ENCODE measurements at regions not wholly inside any gene's neighbourhood (a gene's known extent, or its start where the extent isn't known, plus 50 kb on each side); places are given as distances from the start of the nearest gene placed in this dataset.
"Not testable (repeated sequence)": the region's sequence is repeated elsewhere in the genome, so short reads cannot be mapped to it uniquely, and the experiment has no call there.

DNA sequence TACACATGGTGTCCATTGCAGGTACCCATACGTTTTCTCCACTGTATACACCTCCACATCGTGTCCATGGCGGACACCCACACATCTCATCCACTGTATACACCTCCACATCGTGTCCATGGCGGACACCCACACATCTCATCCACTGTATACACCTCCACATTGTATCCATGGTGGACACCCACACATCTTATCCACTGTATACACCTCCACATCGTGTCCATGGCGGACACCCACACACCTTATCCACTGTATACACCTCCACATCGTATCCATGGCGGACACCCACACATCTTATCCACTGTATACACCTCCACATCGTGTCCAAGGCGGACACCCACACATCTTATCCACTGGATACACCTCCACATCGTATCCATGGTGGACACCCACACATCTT lies 50.4 kb upstream of the TTC34 start:
- peaks cover 29% of the 10 kb centered on the region for H3K9me3 Mint-ChIP-seq (ENCODE audit: unreplicated experiment)
- H3K4me3 Mint-ChIP-seq (ENCODE audit: unreplicated experiment); H3K4me1 Mint-ChIP-seq (ENCODE audit: insufficient read depth, unreplicated experiment); POLR2A ChIA-PET; CTCF ChIA-PET; BruUV-seq (replicated peaks); H3K36me3 Mint-ChIP-seq (ENCODE audit: insufficient read depth, unreplicated experiment); intact Hi-C loops (cut with micrococcal nuclease); H3K27me3 Mint-ChIP-seq (ENCODE audit: insufficient read depth, unreplicated experiment); H3K27ac Mint-ChIP-seq (ENCODE audit: low read depth, unreplicated experiment); DNase-seq (ENCODE audit: unreplicated experiment): not testable (repeated sequence)

- peaks cover 19% of the 10 kb centered on the region for H3K9me3 Mint-ChIP-seq (ENCODE audit: unreplicated experiment)
- BruUV-seq (replicated peaks), result no TSS peak
- ChIA-PET POLR2A (no interaction called here), CTCF (no interaction called here)
- H3K4me1 Mint-ChIP-seq (ENCODE audit: insufficient read depth, unreplicated experiment), result no peaks in the 10 kb centered on the region
- no peak for DNase-seq (ENCODE audit: unreplicated experiment)
- H3K36me3 Mint-ChIP-seq (ENCODE audit: insufficient read depth, unreplicated experiment), result no peaks in the 10 kb centered on the region
- intact Hi-C loops (cut with micrococcal nuclease), result no loop called here
- H3K27me3 Mint-ChIP-seq (ENCODE audit: insufficient read depth, unreplicated experiment), result no peaks in the 10 kb centered on the region
- H3K4me3 Mint-ChIP-seq (ENCODE audit: unreplicated experiment), result no peak overlapping the region
- TF ChIP-seq, protein P1, sequence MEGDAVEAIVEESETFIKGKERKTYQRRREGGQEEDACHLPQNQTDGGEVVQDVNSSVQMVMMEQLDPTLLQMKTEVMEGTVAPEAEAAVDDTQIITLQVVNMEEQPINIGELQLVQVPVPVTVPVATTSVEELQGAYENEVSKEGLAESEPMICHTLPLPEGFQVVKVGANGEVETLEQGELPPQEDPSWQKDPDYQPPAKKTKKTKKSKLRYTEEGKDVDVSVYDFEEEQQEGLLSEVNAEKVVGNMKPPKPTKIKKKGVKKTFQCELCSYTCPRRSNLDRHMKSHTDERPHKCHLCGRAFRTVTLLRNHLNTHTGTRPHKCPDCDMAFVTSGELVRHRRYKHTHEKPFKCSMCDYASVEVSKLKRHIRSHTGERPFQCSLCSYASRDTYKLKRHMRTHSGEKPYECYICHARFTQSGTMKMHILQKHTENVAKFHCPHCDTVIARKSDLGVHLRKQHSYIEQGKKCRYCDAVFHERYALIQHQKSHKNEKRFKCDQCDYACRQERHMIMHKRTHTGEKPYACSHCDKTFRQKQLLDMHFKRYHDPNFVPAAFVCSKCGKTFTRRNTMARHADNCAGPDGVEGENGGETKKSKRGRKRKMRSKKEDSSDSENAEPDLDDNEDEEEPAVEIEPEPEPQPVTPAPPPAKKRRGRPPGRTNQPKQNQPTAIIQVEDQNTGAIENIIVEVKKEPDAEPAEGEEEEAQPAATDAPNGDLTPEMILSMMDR (IDR thresholded peaks at IDR 0.05; ENCODE audit: unreplicated experiment), result no peak
- H3K27ac Mint-ChIP-seq (ENCODE audit: low read depth, unreplicated experiment), result no peak overlapping the region
These were observed 52.2 kb upstream of the TTC34 start for GRCh38 chr1:2853711-2854110.

GRCh38 chr1:2854151-2854550 lies 52.7 kb upstream of the TTC34 start:
- TF ChIP-seq, protein P1 (IDR thresholded peaks at IDR 0.05; ENCODE audit: unreplicated experiment), result no peak
- peaks cover 22% of the 10 kb centered on the region for H3K9me3 Mint-ChIP-seq (ENCODE audit: unreplicated experiment)
- no peaks in the 10 kb centered on the region for H3K4me1 Mint-ChIP-seq (ENCODE audit: insufficient read depth, unreplicated experiment)
- ChIA-PET CTCF (no interaction called here), POLR2A (no interaction called here)
- H3K27ac Mint-ChIP-seq (ENCODE audit: low read depth, unreplicated experiment), result no peak overlapping the region
- intact Hi-C loops (cut with micrococcal nuclease), result no loop called here
- H3K27me3 Mint-ChIP-seq (ENCODE audit: insufficient read depth, unreplicated experiment), result no peaks in the 10 kb centered on the region
- H3K36me3 Mint-ChIP-seq (ENCODE audit: insufficient read depth, unreplicated experiment), result no peaks in the 10 kb centered on the region
- DNase-seq (ENCODE audit: unreplicated experiment), result no peak
- H3K4me3 Mint-ChIP-seq (ENCODE audit: unreplicated experiment), result no peak overlapping the region
- no TSS peak for BruUV-seq (replicated peaks)

GRCh38 chr1:2854611-2855010 lies 53.1 kb upstream of the TTC34 start:
- DNase-seq (ENCODE audit: unreplicated experiment), result no peak
- Mint-ChIP-seq H3K27me3 (ENCODE audit: insufficient read depth, unreplicated experiment) (no peaks in the 10 kb centered on the region), H3K36me3 (ENCODE audit: insufficient read depth, unreplicated experiment) (no peaks in the 10 kb centered on the region), H3K4me1 (ENCODE audit: insufficient read depth, unreplicated experiment) (no peaks in the 10 kb centered on the region), H3K9me3 (ENCODE audit: unreplicated experiment) (peaks cover 26% of the 10 kb centered on the region), H3K4me3 (ENCODE audit: unreplicated experiment) (no peak overlapping the region), H3K27ac (ENCODE audit: low read depth, unreplicated experiment) (no peak overlapping the region)
- CTCF ChIA-PET, result no interaction called here
- POLR2A ChIA-PET, result no interaction called here
- BruUV-seq (replicated peaks), result no TSS peak
- intact Hi-C loops (cut with micrococcal nuclease), result no loop called here
- TF ChIP-seq, protein P1 (IDR thresholded peaks at IDR 0.05; ENCODE audit: unreplicated experiment), result no peak

All from MCF 10A (cell line).